ENCODE measurements at regions not wholly inside any gene's neighbourhood (a gene's known extent, or its start where the extent isn't known, plus 50 kb on each side); places are given as distances from the start of the nearest gene placed in this dataset.

GRCh38 chr4:131566026-131566425 is 1583.1 kb upstream of the PCDH10 start:
- DNase-seq (no peak), ATAC-seq (ENCODE audit: poor library complexity) (no peak)
- H3K9me3 Mint-ChIP-seq = peaks cover 5% of the 10 kb centered on the region
- TF ChIP-seq CTCF (IDR thresholded peaks at IDR 0.05) = no peak
- Histone ChIP-seq H3K27me3 (ENCODE audit: control insufficient read depth in 1 of 2, insufficient read depth in 2 of 2, low read length in 2 of 2) (no peaks in the 10 kb centered on the region), H3K9me3 (ENCODE audit: control insufficient read depth in 1 of 2, insufficient read depth in 1 of 2, low read length in 2 of 2) (peaks cover 7 to 10% of the 10 kb centered on the region in 2 experiments), H3K36me3 (ENCODE audit: insufficient read depth, low read length) (no peaks in the 10 kb centered on the region), H3K4me1 (ENCODE audit: insufficient read depth, low read length) (no peaks in the 10 kb centered on the region), H3K4me3 (ENCODE audit: low read length) (no peak overlapping the region), H3K27ac (ENCODE audit: low read depth in 1 of 2, low read length in 2 of 2) (no peak overlapping the region)
- CTCF ChIA-PET = no interaction called here
- POLR2A ChIA-PET = no interaction called here
- intact Hi-C loops (cut with DNase I, micrococcal nuclease) = no loop called here
- no peaks in the 10 kb centered on the region for H3K27me3 Mint-ChIP-seq
- no peak overlapping the region for H3K27ac Mint-ChIP-seq
- no peak overlapping the region for H3K4me3 Mint-ChIP-seq
- H3K4me1 Mint-ChIP-seq (ENCODE audit: low read depth) = no peaks in the 10 kb centered on the region
- no peaks in the 10 kb centered on the region for H3K36me3 Mint-ChIP-seq (ENCODE audit: low read depth)

- H3K4me3 ChIP-seq (ENCODE audit: low read length) = no peak overlapping the region
- H3K27ac Mint-ChIP-seq = no peak overlapping the region
- CTCF ChIA-PET = no interaction called here
- intact Hi-C loops (cut with DNase I, micrococcal nuclease) = no loop called here
- H3K36me3 Mint-ChIP-seq (ENCODE audit: low read depth) = no peaks in the 10 kb centered on the region
- no peaks in the 10 kb centered on the region for H3K27me3 Mint-ChIP-seq
- no peak overlapping the region for H3K4me3 Mint-ChIP-seq
- H3K9me3 ChIP-seq (ENCODE audit: control insufficient read depth in 1 of 2, insufficient read depth in 1 of 2, low read length in 2 of 2) = peaks cover 0 to 4% of the 10 kb centered on the region in 2 experiments
- POLR2A ChIA-PET = no interaction called here
- no peak overlapping the region for H3K27ac ChIP-seq (ENCODE audit: low read depth in 1 of 2, low read length in 2 of 2)
- no peaks in the 10 kb centered on the region for H3K36me3 ChIP-seq (ENCODE audit: insufficient read depth, low read length)
- no peaks in the 10 kb centered on the region for H3K4me1 ChIP-seq (ENCODE audit: insufficient read depth, low read length)
- DNase-seq = no peak
- H3K27me3 ChIP-seq (ENCODE audit: control insufficient read depth in 1 of 2, insufficient read depth in 2 of 2, low read length in 2 of 2) = no peaks in the 10 kb centered on the region
- TF ChIP-seq CTCF (IDR thresholded peaks at IDR 0.05) = no peak
- no peaks in the 10 kb centered on the region for H3K4me1 Mint-ChIP-seq (ENCODE audit: low read depth)
- peaks cover 2% of the 10 kb centered on the region for H3K9me3 Mint-ChIP-seq
- ATAC-seq (ENCODE audit: poor library complexity) = no peak
These were observed 1564.5 kb upstream of the PCDH10 start for GRCh38 chr4:131584587-131584986.

- Histone ChIP-seq H3K27ac (ENCODE audit: low read depth in 1 of 2, low read length in 2 of 2) (no peak overlapping the region), H3K9me3 (ENCODE audit: control insufficient read depth in 1 of 2, insufficient read depth in 1 of 2, low read length in 2 of 2) (peaks cover 0 to 4% of the 10 kb centered on the region in 2 experiments), H3K27me3 (ENCODE audit: control insufficient read depth in 1 of 2, insufficient read depth in 2 of 2, low read length in 2 of 2) (no peaks in the 10 kb centered on the region), H3K4me1 (ENCODE audit: insufficient read depth, low read length) (no peaks in the 10 kb centered on the region), H3K4me3 (ENCODE audit: low read length) (no peak overlapping the region), H3K36me3 (ENCODE audit: insufficient read depth, low read length) (no peaks in the 10 kb centered on the region)
- no peak overlapping the region for H3K27ac Mint-ChIP-seq
- H3K9me3 Mint-ChIP-seq = no peaks in the 10 kb centered on the region
- no peak for TF ChIP-seq CTCF (IDR thresholded peaks at IDR 0.05)
- ATAC-seq (ENCODE audit: poor library complexity) (no peak), DNase-seq (no peak)
- no peaks in the 10 kb centered on the region for H3K36me3 Mint-ChIP-seq (ENCODE audit: low read depth)
- ChIA-PET CTCF (no interaction called here), POLR2A (no interaction called here)
- no peak overlapping the region for H3K4me3 Mint-ChIP-seq
- intact Hi-C loops (cut with DNase I, micrococcal nuclease) = no loop called here
- no peaks in the 10 kb centered on the region for H3K4me1 Mint-ChIP-seq (ENCODE audit: low read depth)
- H3K27me3 Mint-ChIP-seq = no peaks in the 10 kb centered on the region
These were observed 1554.0 kb upstream of the PCDH10 start for GRCh38 chr4:131595140-131595539.

All from CD4-positive, alpha-beta T cell (primary cell).